Stimulated activated memory B cell treated with anti-CD40 and anti-IgM and Interleukin-4, amounts not matched to agents 10 μg/mL and 1 μg/mL and 100 μg/mL, for 72 hours (primary cell): ENCODE measurements at regions not wholly inside any gene's neighbourhood (a gene's known extent, or its start where the extent isn't known, plus 50 kb on each side); places are given as distances from the start of the nearest gene placed in this dataset.

Experiments used
- ATAC-seq: fragments of 150-1000 bp; cut with Tn5 transposase; 2 replicates; pipeline ENCODE4 v1.10.0; 2021
- H3K27ac Mint-ChIP-seq: one replicate; pipeline ENCODE4 v1.8.0; 2022; ENCODE audit warnings: mild to moderate bottlenecking, mixed read lengths
- H3K27me3 Mint-ChIP-seq: one replicate; pipeline ENCODE4 v1.8.0; 2022; ENCODE audit warnings: mixed read lengths
- H3K36me3 Mint-ChIP-seq: one replicate; pipeline ENCODE4 v1.8.0; 2022; ENCODE audit warnings: mixed read lengths
- H3K4me1 Mint-ChIP-seq: one replicate; pipeline ENCODE4 v1.8.0; 2022; ENCODE audit warnings: mixed read lengths
- H3K4me3 Mint-ChIP-seq: one replicate; pipeline ENCODE4 v1.8.0; 2022; ENCODE audit warnings: mild to moderate bottlenecking, moderate library complexity, mixed read lengths
- H3K9me3 Mint-ChIP-seq: one replicate; pipeline ENCODE4 v1.8.0; 2022; ENCODE audit warnings: mixed read lengths

DNA sequence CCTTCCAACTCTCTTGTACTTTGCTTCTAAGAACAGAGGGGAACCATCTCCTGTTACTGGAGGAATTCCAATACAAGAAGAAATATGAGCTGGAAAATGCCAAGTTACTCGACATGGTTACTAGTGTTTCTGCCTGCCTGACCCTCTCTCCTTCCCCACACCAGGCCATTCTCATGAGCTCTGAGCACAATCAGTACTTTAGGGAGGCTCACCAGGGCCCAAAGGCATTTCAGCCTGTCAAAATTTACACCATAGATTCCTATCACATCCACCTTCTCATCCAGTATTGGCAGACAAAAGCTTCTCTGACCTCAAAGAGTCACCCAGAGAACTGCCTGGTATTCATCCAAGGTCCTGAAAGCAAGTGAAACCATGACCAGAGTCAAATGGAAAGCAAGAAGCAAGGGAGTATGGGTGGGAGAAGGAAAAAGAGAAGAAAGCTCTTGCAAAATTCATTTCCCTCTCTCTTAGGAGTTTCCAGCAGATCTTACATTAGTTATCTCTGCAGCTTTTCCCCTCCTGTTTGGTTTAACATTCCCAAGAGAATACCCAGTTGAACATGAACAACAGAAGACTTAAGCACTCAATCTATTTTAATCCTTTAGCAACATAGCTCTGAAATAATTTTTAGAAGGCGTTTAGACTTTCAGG, 58.7 kb upstream of the NCAM1 start:
- ATAC-seq: no peak
- H3K4me3 Mint-ChIP-seq: no peak overlapping the region
- no peaks in the 10 kb centered on the region for H3K4me1 Mint-ChIP-seq
- no peaks in the 10 kb centered on the region for H3K36me3 Mint-ChIP-seq
- H3K9me3 Mint-ChIP-seq: peaks cover 8% of the 10 kb centered on the region
- H3K27me3 Mint-ChIP-seq: no peaks in the 10 kb centered on the region
- no peak overlapping the region for H3K27ac Mint-ChIP-seq

DNA sequence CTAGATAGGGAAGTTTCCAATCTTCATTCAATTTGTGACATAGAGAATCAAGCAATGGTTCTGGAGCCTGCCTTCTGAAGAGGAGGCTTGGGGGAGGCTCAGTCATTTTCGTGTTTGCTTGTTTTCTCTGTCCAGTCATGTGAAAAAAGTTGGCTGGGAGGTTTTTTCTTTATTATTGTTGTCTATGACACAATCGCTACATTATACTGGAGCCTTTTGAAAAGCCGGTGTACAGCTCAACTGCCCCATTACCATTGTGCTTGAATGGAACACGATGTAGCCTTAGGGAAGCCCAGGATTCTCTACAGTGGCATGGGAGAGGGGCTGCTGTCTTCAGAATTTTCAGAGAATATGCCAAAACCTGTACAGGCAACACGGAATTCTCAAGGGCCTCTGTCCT, 57.9 kb upstream of the NCAM1 start:
- H3K27me3 Mint-ChIP-seq: no peaks in the 10 kb centered on the region
- peaks cover 8% of the 10 kb centered on the region for H3K9me3 Mint-ChIP-seq
- H3K4me3 Mint-ChIP-seq: no peak overlapping the region

DNA sequence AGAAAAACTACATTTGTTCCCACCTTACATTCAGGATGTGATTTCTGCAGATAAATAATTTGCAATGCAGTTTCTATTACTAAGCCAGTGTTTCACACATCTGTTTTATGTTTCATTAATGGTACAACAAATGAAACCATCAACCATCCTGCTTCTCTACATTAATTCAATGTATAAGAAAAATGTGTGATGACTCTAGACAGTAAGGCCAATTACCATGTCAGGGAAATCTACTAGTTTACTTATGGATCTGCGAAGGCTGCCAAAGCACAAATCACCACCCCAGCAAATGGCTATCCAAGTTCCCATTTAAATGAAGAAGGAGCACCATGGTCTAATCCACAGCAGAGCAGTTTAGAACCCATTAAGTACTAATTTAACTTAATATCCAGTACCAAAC, 50.1 kb upstream of the NCAM1 start:
- Mint-ChIP-seq H3K4me1 (no peaks in the 10 kb centered on the region), H3K27me3 (no peaks in the 10 kb centered on the region), H3K9me3 (peaks cover 9% of the 10 kb centered on the region), H3K4me3 (no peak overlapping the region), H3K27ac (no peak overlapping the region), H3K36me3 (no peaks in the 10 kb centered on the region)
- ATAC-seq: no peak

More for the DNA sequence above, 57.9 kb upstream of the NCAM1 start:
- no peak for ATAC-seq
- H3K27ac Mint-ChIP-seq: no peak overlapping the region
- no peaks in the 10 kb centered on the region for H3K36me3 Mint-ChIP-seq
- no peaks in the 10 kb centered on the region for H3K4me1 Mint-ChIP-seq
